ENCODE measurements at regions not wholly inside any gene's neighbourhood (a gene's known extent, or its start where the extent isn't known, plus 50 kb on each side); places are given as distances from the start of the nearest gene placed in this dataset.

DNA sequence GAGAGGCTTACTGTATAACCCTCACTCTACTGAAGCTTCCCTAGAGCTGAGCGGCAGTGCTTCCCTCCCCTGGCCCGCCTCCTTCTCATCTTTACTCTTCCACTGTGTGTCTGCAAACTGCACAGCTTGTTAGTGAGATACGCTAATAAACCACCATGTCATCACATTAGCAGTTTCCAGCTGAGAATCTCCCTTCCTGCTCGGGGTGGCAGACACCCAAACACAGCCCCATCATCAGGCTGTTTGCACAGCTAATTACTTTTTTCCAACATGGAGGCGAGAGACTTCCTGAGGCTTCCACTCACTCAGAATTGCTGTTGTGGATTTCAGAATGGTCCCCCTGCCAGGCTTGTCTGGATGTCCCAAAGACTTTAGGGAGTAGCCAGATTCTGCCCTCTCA is 444.9 kb upstream of the SULF2 start:
- Histone ChIP-seq H3K79me2 (ENCODE audit: control insufficient read depth, insufficient read depth, low read length) (no peaks in the 10 kb centered on the region), H3K36me3 (ENCODE audit: control insufficient read depth in 2 of 2, insufficient read depth in 2 of 2, low read length in 1 of 2) (no peaks in the 10 kb centered on the region), H4K20me1 (ENCODE audit: control insufficient read depth, insufficient read depth) (no peaks in the 10 kb centered on the region), H3K4me1 (ENCODE audit: control insufficient read depth, insufficient read depth, low read length) (no peaks in the 10 kb centered on the region), H3K4me3 (no peak overlapping the region), H2AFZ (ENCODE audit: control insufficient read depth, low read depth, low read length) (no peak overlapping the region), H3K27me3 (replicated peaks in 1 of 2; ENCODE audit: control insufficient read depth in 2 of 2, insufficient read depth in 2 of 2, low read length in 1 of 2) (no peaks in the 10 kb centered on the region; a peak in 1 of 4 replicates), H3K4me2 (ENCODE audit: control insufficient read depth, insufficient read depth) (no peak overlapping the region), H3K27ac (ENCODE audit: control insufficient read depth, insufficient read depth) (no peak overlapping the region), H3K9me3 (replicated peaks; ENCODE audit: control insufficient read depth, insufficient read depth, low read length) (peaks cover 3% of the 10 kb centered on the region; the same call in 1 of the 3 replicates), H3K9ac (ENCODE audit: control insufficient read depth, insufficient read depth, low read length) (no peak overlapping the region)
- 26% methylated on average over 5 of the region's 5 CpGs for WGBS (ENCODE audit: insufficient coverage, insufficient replicate concordance, low lambda C conversion rate, missing lambda C conversion rate)
- no peak for ATAC-seq
- TF ChIP-seq MAX (IDR thresholded peaks at IDR 0.05; ENCODE audit: low read depth, low read length) (no peak), ZNF217 (IDR thresholded peaks at IDR 0.05) (no peak), CBX3 (IDR thresholded peaks at IDR 0.05; ENCODE audit: borderline replicate concordance, low read depth) (no peak), NRF1 (conservative IDR thresholded peaks at IDR 0.05; ENCODE audit: low read depth, low read length) (no peak), GABPA (IDR thresholded peaks at IDR 0.05; ENCODE audit: low read depth) (no peak), TAF1 (IDR thresholded peaks at IDR 0.05; ENCODE audit: borderline replicate concordance, low read depth, low read length) (no peak), IRF4 (IDR thresholded peaks at IDR 0.05; ENCODE audit: low read depth, low read length) (no peak)
- TF ChIP-seq, protein P1, sequence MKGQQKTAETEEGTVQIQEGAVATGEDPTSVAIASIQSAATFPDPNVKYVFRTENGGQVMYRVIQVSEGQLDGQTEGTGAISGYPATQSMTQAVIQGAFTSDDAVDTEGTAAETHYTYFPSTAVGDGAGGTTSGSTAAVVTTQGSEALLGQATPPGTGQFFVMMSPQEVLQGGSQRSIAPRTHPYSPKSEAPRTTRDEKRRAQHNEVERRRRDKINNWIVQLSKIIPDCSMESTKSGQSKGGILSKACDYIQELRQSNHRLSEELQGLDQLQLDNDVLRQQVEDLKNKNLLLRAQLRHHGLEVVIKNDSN (IDR thresholded peaks at IDR 0.05; ENCODE audit: borderline replicate concordance, extremely low read length, insufficient read depth, low read depth, low read length): no peak
- intact Hi-C loops (cut with micrococcal nuclease; ENCODE audit: unreplicated experiment) (no loop called here), in situ Hi-C loops (cut with MboI) (no loop called here)
- POLR2A ChIA-PET: no interaction called here
- SMC1A ChIA-PET (ENCODE audit: uncharacterized antibody, unreplicated experiment): no interaction called here
- CTCF ChIA-PET: interaction anchor here (0.6 kb wide), 1 partner anchor 13 kb away, joined by 3 read pairs; no protein-coding TSS in a partner anchor
- no peak for FAIRE-seq
- no TSS peak for BruUV-seq (replicated peaks)
- RAD21 ChIA-PET (ENCODE audit: unreplicated experiment): no interaction called here
- DNase-seq (ENCODE audit: low read depth, low spot score): no peak

DNA sequence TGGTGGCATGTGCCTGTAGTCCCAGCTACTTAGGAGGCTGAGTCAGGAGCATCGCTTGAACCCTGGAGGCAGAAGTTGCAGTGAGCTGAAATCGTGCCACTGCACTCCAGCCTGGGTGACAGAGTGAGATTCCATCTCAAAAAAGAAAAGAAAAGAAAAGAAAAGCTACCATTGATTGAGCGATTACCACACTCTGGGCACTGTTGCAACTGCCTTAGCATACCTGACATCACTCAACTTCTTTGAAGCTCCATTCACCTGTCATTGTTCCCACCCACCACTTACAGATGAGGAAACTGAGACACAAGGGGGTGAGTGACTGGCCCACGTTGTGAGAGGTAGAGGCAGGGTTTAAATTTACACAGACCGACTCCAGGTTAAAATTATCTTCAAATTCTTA is 442.1 kb upstream of the SULF2 start:
- H3K4me3 ChIP-seq: no peak overlapping the region
- no TSS peak for BruUV-seq (replicated peaks)
- H3K79me2 ChIP-seq (ENCODE audit: control insufficient read depth, insufficient read depth, low read length): no peaks in the 10 kb centered on the region
- no peaks in the 10 kb centered on the region for H4K20me1 ChIP-seq (ENCODE audit: control insufficient read depth, insufficient read depth)
- no peak for FAIRE-seq
- TF ChIP-seq, protein P2, sequence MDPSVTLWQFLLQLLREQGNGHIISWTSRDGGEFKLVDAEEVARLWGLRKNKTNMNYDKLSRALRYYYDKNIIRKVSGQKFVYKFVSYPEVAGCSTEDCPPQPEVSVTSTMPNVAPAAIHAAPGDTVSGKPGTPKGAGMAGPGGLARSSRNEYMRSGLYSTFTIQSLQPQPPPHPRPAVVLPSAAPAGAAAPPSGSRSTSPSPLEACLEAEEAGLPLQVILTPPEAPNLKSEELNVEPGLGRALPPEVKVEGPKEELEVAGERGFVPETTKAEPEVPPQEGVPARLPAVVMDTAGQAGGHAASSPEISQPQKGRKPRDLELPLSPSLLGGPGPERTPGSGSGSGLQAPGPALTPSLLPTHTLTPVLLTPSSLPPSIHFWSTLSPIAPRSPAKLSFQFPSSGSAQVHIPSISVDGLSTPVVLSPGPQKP (IDR thresholded peaks at IDR 0.05; ENCODE audit: low read depth, low read length): no peak
- TF ChIP-seq NBN (IDR thresholded peaks at IDR 0.05) (no peak), WRNIP1 (IDR thresholded peaks at IDR 0.05; ENCODE audit: borderline replicate concordance, low read depth, low read length) (no peak), TARDBP (IDR thresholded peaks at IDR 0.05; ENCODE audit: borderline replicate concordance) (no peak), RAD51 (IDR thresholded peaks at IDR 0.05) (no peak), BACH1 (IDR thresholded peaks at IDR 0.05; ENCODE audit: borderline replicate concordance) (no peak), KAT2A (conservative IDR thresholded peaks at IDR 0.05; ENCODE audit: control insufficient read depth, low read depth, low read length) (no peak), EED (IDR thresholded peaks at IDR 0.05; ENCODE audit: low read depth) (no peak), DPF2 (IDR thresholded peaks at IDR 0.05) (no peak), NFIC (IDR thresholded peaks at IDR 0.05; ENCODE audit: low read depth, low read length) (no peak)
- TF ChIP-seq, protein P1 (IDR thresholded peaks at IDR 0.05; ENCODE audit: borderline replicate concordance, extremely low read length, insufficient read depth, low read depth, low read length): no peak
- ChIA-PET CTCF (no interaction called here), RAD21 (ENCODE audit: unreplicated experiment) (no interaction called here), POLR2A (no interaction called here), SMC1A (ENCODE audit: uncharacterized antibody, unreplicated experiment) (no interaction called here)
- H3K4me1 ChIP-seq (ENCODE audit: control insufficient read depth, insufficient read depth, low read length): no peaks in the 10 kb centered on the region
- no peak for DNase-seq (ENCODE audit: low read depth, low spot score)
- H3K36me3 ChIP-seq (ENCODE audit: control insufficient read depth in 2 of 2, insufficient read depth in 2 of 2, low read length in 1 of 2): no peaks in the 10 kb centered on the region
- H3K9me3 ChIP-seq (replicated peaks; ENCODE audit: control insufficient read depth, insufficient read depth, low read length): peaks cover 3% of the 10 kb centered on the region; the same call in 1 of the 3 replicates
- no peak overlapping the region for H3K9ac ChIP-seq (ENCODE audit: control insufficient read depth, insufficient read depth, low read length)
- intact Hi-C loops (cut with micrococcal nuclease; ENCODE audit: unreplicated experiment) (no loop called here), in situ Hi-C loops (cut with MboI) (no loop called here)
- no peak overlapping the region for H3K4me2 ChIP-seq (ENCODE audit: control insufficient read depth, insufficient read depth)
- H3K27me3 ChIP-seq (replicated peaks in 1 of 2; ENCODE audit: control insufficient read depth in 2 of 2, insufficient read depth in 2 of 2, low read length in 1 of 2): no peaks in the 10 kb centered on the region
- no peak for ATAC-seq
- 26% methylated on average over 5 of the region's 5 CpGs for WGBS (ENCODE audit: insufficient coverage, insufficient replicate concordance, low lambda C conversion rate, missing lambda C conversion rate)
- H3K27ac ChIP-seq (ENCODE audit: control insufficient read depth, insufficient read depth): no peak overlapping the region
- no peak overlapping the region for H2AFZ ChIP-seq (ENCODE audit: control insufficient read depth, low read depth, low read length)
